IMR-90 (cell line): ENCODE measurements at regions not wholly inside any gene's neighbourhood (a gene's known extent, or its start where the extent isn't known, plus 50 kb on each side); places are given as distances from the start of the nearest gene placed in this dataset.

Experiments used
- BHLHE40 ChIP-seq: fragments of 150-350 bp; IDR thresholded peaks from 2 replicates; pipeline ENCODE4 v1.6.1; 2016; ENCODE audit warnings: mild to moderate bottlenecking, low read depth, low read length
- CEBPB ChIP-seq: IDR thresholded peaks from 2 replicates; pipeline ENCODE4 v1.6.1; 2012; ENCODE audit warnings: low read depth, low read length, improper control_type of control experiment
- CHD1 ChIP-seq: IDR thresholded peaks from 2 replicates; pipeline ENCODE4 v1.6.1; 2012; ENCODE audit warnings: low read depth, low read length, improper control_type of control experiment
- CTCF ChIP-seq: conservative IDR thresholded peaks from 2 replicates; pipeline ENCODE4 v1.5.1; 2012; ENCODE audit warnings: mild to moderate bottlenecking, low read depth, low read length, improper control_type of control experiment
- MAFK ChIP-seq: IDR thresholded peaks from 2 replicates; pipeline ENCODE4 v1.6.1; 2012; ENCODE audit warnings: low read depth, low read length, improper control_type of control experiment
- MAZ ChIP-seq: IDR thresholded peaks from 2 replicates; pipeline ENCODE4 v1.6.1; 2012; ENCODE audit warnings: low read depth, mild to moderate bottlenecking, low read length, improper control_type of control experiment, moderate library complexity, borderline replicate concordance
- POLR2A ChIP-seq: IDR thresholded peaks from 2 replicates; pipeline ENCODE4 v1.6.1; 2012; ENCODE audit warnings: mild to moderate bottlenecking, low read depth, low read length
- RAD21 ChIP-seq: IDR thresholded peaks from 2 replicates; pipeline ENCODE4 v1.6.1; 2012; ENCODE audit warnings: low read length, improper control_type of control experiment
- RFX5 ChIP-seq: IDR thresholded peaks from 2 replicates; pipeline ENCODE4 v1.8.0; 2012; ENCODE audit warnings: low read depth, mild to moderate bottlenecking, low read length, moderate library complexity
- TF ChIP-seq, protein P1 (sequence below): fragments of 150-350 bp; IDR thresholded peaks from 2 replicates; pipeline ENCODE4 v1.6.1; 2017; ENCODE audit warnings: mild to moderate bottlenecking, antibody characterized with exemption, low read length, low read depth

DNA sequence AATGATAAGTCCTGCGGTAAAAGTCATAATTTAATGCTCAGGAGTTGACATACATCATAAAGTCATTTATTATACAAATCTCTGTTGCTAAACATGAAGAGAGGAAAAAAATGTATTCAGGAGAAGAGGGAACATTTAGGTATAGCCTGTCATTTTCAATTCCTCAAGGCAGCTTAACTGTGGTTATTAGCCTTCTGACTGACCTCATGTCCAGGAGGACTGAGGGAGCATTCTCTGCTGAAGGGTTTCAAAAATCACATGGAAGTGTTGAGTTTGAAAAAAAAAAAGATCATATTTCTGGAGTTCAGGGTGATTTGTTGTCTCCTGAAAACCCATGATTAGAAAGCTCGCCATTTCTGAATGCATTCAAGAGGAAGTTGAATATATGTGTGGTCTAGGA, 1371.1 kb upstream of the LRRTM1 start:
- TF ChIP-seq POLR2A (no peak), CEBPB (no peak), MAFK (no peak), CTCF (no peak), BHLHE40 (no peak), MAZ (no peak), RFX5 (no peak), RAD21 (no peak), CHD1 (no peak)
- TF ChIP-seq, protein P1, sequence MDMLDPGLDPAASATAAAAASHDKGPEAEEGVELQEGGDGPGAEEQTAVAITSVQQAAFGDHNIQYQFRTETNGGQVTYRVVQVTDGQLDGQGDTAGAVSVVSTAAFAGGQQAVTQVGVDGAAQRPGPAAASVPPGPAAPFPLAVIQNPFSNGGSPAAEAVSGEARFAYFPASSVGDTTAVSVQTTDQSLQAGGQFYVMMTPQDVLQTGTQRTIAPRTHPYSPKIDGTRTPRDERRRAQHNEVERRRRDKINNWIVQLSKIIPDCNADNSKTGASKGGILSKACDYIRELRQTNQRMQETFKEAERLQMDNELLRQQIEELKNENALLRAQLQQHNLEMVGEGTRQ = no peak
